ENCODE measurements at regions not wholly inside any gene's neighbourhood (a gene's known extent, or its start where the extent isn't known, plus 50 kb on each side); places are given as distances from the start of the nearest gene placed in this dataset.
A peak's percentile ranks its signal among the peaks of the same experiment; 100 is the strongest.

GRCh38 chr1:48164571-48164970 lies 57.9 kb upstream of the SLC5A9 start:
- DNase-seq (ENCODE audit: insufficient read length, low spot score) (no peak), FAIRE-seq (no peak)

GRCh38 chr1:48160486-48161132 lies 61.9 kb upstream of the SLC5A9 start:
- no peak for DNase-seq (ENCODE audit: insufficient read length, low spot score)
- no peak for FAIRE-seq

- FAIRE-seq (no peak), DNase-seq (ENCODE audit: insufficient read length, low spot score) (no peak)
These were observed 83.2 kb upstream of the SLC5A9 start for GRCh38 chr1:48139275-48139674.

- FAIRE-seq (no peak), DNase-seq (ENCODE audit: insufficient read length, low spot score) (no peak)
These were observed 94.5 kb upstream of the SLC5A9 start for GRCh38 chr1:48127735-48128685.

- FAIRE-seq (no peak), DNase-seq (ENCODE audit: insufficient read length, low spot score) (no peak)
These were observed 98.9 kb upstream of the SLC5A9 start for GRCh38 chr1:48123647-48124046.

GRCh38 chr1:48121955-48122354 lies 100.6 kb upstream of the SLC5A9 start:
- no peak for FAIRE-seq
- DNase-seq (ENCODE audit: insufficient read length, low spot score) = no peak

GRCh38 chr1:48120621-48121020 lies 101.9 kb upstream of the SLC5A9 start:
- DNase-seq (ENCODE audit: insufficient read length, low spot score) (no peak), FAIRE-seq (no peak)

- no peak for FAIRE-seq
- DNase-seq (ENCODE audit: insufficient read length, low spot score) = no peak
These were observed 106.7 kb upstream of the SLC5A9 start for GRCh38 chr1:48115835-48116234.

- FAIRE-seq = no peak
- no peak for DNase-seq (ENCODE audit: insufficient read length, low spot score)
These were observed 107.7 kb upstream of the SLC5A9 start for GRCh38 chr1:48114596-48115382.

GRCh38 chr1:48109390-48110013 lies 112.3 kb upstream of the TRABD2B start:
- DNase-seq (ENCODE audit: insufficient read length, low spot score) (peak; percentile 14), FAIRE-seq (no peak)

- DNase-seq (ENCODE audit: insufficient read length, low spot score) = no peak
- FAIRE-seq = no peak
These were observed 110.3 kb upstream of the TRABD2B start for GRCh38 chr1:48107516-48107915.

GRCh38 chr1:48106049-48106448 lies 108.9 kb upstream of the TRABD2B start:
- FAIRE-seq (no peak), DNase-seq (ENCODE audit: insufficient read length, low spot score) (no peak)

- DNase-seq (ENCODE audit: insufficient read length, low spot score) (no peak), FAIRE-seq (no peak)
These were observed 108.0 kb upstream of the TRABD2B start for GRCh38 chr1:48105165-48105564.

- FAIRE-seq = no peak
- DNase-seq (ENCODE audit: insufficient read length, low spot score) = no peak
These were observed 106.3 kb upstream of the TRABD2B start for GRCh38 chr1:48103495-48103894.

- FAIRE-seq (no peak), DNase-seq (ENCODE audit: insufficient read length, low spot score) (no peak)
These were observed 105.6 kb upstream of the TRABD2B start for GRCh38 chr1:48102766-48103165.

- DNase-seq (ENCODE audit: insufficient read length, low spot score) (no peak), FAIRE-seq (no peak)
These were observed 102.0 kb upstream of the TRABD2B start for GRCh38 chr1:48099072-48099773.

GRCh38 chr1:48093696-48094528 lies 96.7 kb upstream of the TRABD2B start:
- DNase-seq (ENCODE audit: insufficient read length, low spot score) (peak; percentile 32), FAIRE-seq (no peak)

- FAIRE-seq (no peak), DNase-seq (ENCODE audit: insufficient read length, low spot score) (no peak)
These were observed 96.0 kb upstream of the TRABD2B start for GRCh38 chr1:48093147-48093546.

GRCh38 chr1:48092401-48092800 lies 95.2 kb upstream of the TRABD2B start:
- no peak for DNase-seq (ENCODE audit: insufficient read length, low spot score)

More at GRCh38 chr1:48092401-48092800, 95.2 kb upstream of the TRABD2B start:
- FAIRE-seq = no peak

Measured in HTR-8/SVneo (cell line).